HG02852 (cell line): ENCODE measurements at regions not wholly inside any gene's neighbourhood (a gene's known extent, or its start where the extent isn't known, plus 50 kb on each side); places are given as distances from the start of the nearest gene placed in this dataset.
"Not testable (repeated sequence)": the region's sequence is repeated elsewhere in the genome, so short reads cannot be mapped to it uniquely, and the experiment has no call there.

Experiments used
- ATAC-seq: cut with Tn5 transposase; IDR thresholded peaks from one replicate; pipeline ENCODE4 v1.9.1; 2021; ENCODE audit warnings: mild to moderate bottlenecking, moderate library complexity; ENCODE audit not compliant: unreplicated experiment

- ATAC-seq: no peak
Measured at GRCh38 chr12:67034110-67034879, 234.9 kb upstream of the CAND1 start.

- ATAC-seq: no peak
Measured at GRCh38 chr12:67035121-67035520, 234.0 kb upstream of the CAND1 start.

GRCh38 chr12:67038486-67038885, 230.7 kb upstream of the CAND1 start:
- no peak for ATAC-seq

GRCh38 chr12:67039995-67040860, 228.9 kb upstream of the CAND1 start:
- ATAC-seq: no peak

- no peak for ATAC-seq
Measured at GRCh38 chr12:67040861-67041137, 228.4 kb upstream of the CAND1 start.

- ATAC-seq: no peak
Measured at GRCh38 chr12:67042697-67043131, 226.4 kb upstream of the CAND1 start.

- no peak for ATAC-seq
Measured at GRCh38 chr12:67043771-67044170, 225.4 kb upstream of the CAND1 start.

- no peak for ATAC-seq
Measured at GRCh38 chr12:67045650-67046049, 223.5 kb upstream of the CAND1 start.

GRCh38 chr12:67046062-67046461, 223.1 kb upstream of the CAND1 start:
- ATAC-seq: no peak

- no peak for ATAC-seq
Measured at GRCh38 chr12:67047634-67048033, 221.5 kb upstream of the CAND1 start.

- ATAC-seq: no peak
Measured at GRCh38 chr12:67048371-67048770, 220.8 kb upstream of the CAND1 start.

GRCh38 chr12:67049199-67049598, 220.0 kb upstream of the CAND1 start:
- ATAC-seq: not testable (repeated sequence)

- ATAC-seq: no peak
Measured at GRCh38 chr12:67052981-67053380, 216.2 kb upstream of the CAND1 start.

GRCh38 chr12:67056329-67056728, 212.8 kb upstream of the CAND1 start:
- no peak for ATAC-seq

GRCh38 chr12:67057072-67057471, 212.1 kb upstream of the CAND1 start:
- ATAC-seq: no peak

GRCh38 chr12:67062193-67062592, 207.0 kb upstream of the CAND1 start:
- ATAC-seq: no peak

- ATAC-seq: no peak
Measured at GRCh38 chr12:67067453-67068203, 201.5 kb upstream of the CAND1 start.

GRCh38 chr12:67068204-67068731, 200.9 kb upstream of the CAND1 start:
- ATAC-seq: no peak

- ATAC-seq: peak; percentile 62
Measured at GRCh38 chr12:67068761-67069450, 200.3 kb upstream of the CAND1 start.

GRCh38 chr12:67069451-67070306, 199.5 kb upstream of the CAND1 start:
- ATAC-seq: peak; percentile 59
